Muscle of back (tissue), 3 donors: ENCODE measurements at regions not wholly inside any gene's neighbourhood (a gene's known extent, or its start where the extent isn't known, plus 50 kb on each side); places are given as distances from the start of the nearest gene placed in this dataset.

Source experiments
- DNase-seq, 3 donors: peaks; one replicate each; pipeline versions ENCODE4 v3.0.0 to v3.0.0-alpha.2; 2013

- no peak for DNase-seq
Measured at GRCh38 chr19:33898062-33898677, 101.5 kb downstream of the KCTD15 start.

- no peak for DNase-seq
Measured at GRCh38 chr19:33900817-33901216, 104.1 kb downstream of the KCTD15 start.

GRCh38 chr19:33902395-33902794, 105.7 kb downstream of the KCTD15 start:
- no peak for DNase-seq

GRCh38 chr19:33902802-33903488, 106.3 kb downstream of the KCTD15 start:
- no peak for DNase-seq

- DNase-seq: no peak
Measured at GRCh38 chr19:33903489-33903850, 106.8 kb downstream of the KCTD15 start.

GRCh38 chr19:33904681-33905080, 108.0 kb downstream of the KCTD15 start:
- peak in 1 of 3 donors; percentile 24 for DNase-seq

GRCh38 chr19:33905473-33905936, 108.8 kb downstream of the KCTD15 start:
- peak in 1 of 3 donors; percentile 58 for DNase-seq

GRCh38 chr19:33905937-33906577, 109.4 kb downstream of the KCTD15 start:
- DNase-seq: peak in 2 of 3 donors; percentile 38 to 55

GRCh38 chr19:33906578-33907335, 110.1 kb downstream of the KCTD15 start:
- peak in 1 of 3 donors; percentile 33 for DNase-seq

GRCh38 chr19:33910922-33911321, 114.3 kb downstream of the KCTD15 start:
- no peak for DNase-seq

GRCh38 chr19:33914599-33914998, 117.9 kb downstream of the KCTD15 start:
- DNase-seq: no peak

GRCh38 chr19:33916792-33917191, 120.1 kb downstream of the KCTD15 start:
- no peak for DNase-seq

- no peak for DNase-seq
Measured at GRCh38 chr19:33919291-33919690, 122.6 kb downstream of the KCTD15 start.

- DNase-seq: no peak
Measured at GRCh38 chr19:33921165-33921564, 124.5 kb downstream of the KCTD15 start.

GRCh38 chr19:33926306-33926705, 129.6 kb downstream of the KCTD15 start:
- DNase-seq: no peak

- no peak for DNase-seq
Measured at GRCh38 chr19:33927789-33928457, 131.3 kb downstream of the KCTD15 start.

- no peak for DNase-seq
Measured at GRCh38 chr19:33928458-33928950, 131.8 kb downstream of the KCTD15 start.

- no peak for DNase-seq
Measured at GRCh38 chr19:33933931-33934330, 137.3 kb downstream of the KCTD15 start.

- DNase-seq: no peak
Measured at GRCh38 chr19:33938821-33939220, 142.2 kb downstream of the KCTD15 start.

- no peak for DNase-seq
Measured at GRCh38 chr19:33941133-33941532, 144.5 kb downstream of the KCTD15 start.

- DNase-seq: no peak
Measured at GRCh38 chr19:33946535-33947264, 150.0 kb downstream of the KCTD15 start.
